Inflammatory macrophage treated with lipopolysaccharide for 4 hours (primary cell): ENCODE measurements at regions not wholly inside any gene's neighbourhood (a gene's known extent, or its start where the extent isn't known, plus 50 kb on each side); places are given as distances from the start of the nearest gene placed in this dataset.

Source experiments
- DNase-seq: peaks from one replicate; pipeline ENCODE4 v3.0.0-alpha.2; 2020

DNA sequence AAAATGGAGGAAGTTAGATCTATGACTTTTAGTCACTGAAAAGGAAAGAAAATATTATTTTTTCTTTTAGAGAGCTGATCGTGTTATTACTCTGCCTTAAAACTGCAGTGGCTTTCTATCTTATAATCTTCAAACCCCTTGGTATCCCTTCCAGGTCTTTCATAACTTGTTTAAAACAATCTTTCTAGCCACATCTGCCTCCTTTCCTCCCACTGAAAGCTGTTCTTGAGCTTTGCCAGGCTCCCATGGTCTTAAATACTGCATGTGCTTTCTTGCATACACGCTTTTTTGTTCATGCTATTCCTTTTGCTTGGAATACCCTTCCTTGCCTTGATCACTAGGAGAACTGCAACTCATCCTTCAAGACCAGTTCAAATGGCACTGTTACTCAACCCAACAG is 65.9 kb upstream of the GADD45A start:
- DNase-seq, result no peak

DNA sequence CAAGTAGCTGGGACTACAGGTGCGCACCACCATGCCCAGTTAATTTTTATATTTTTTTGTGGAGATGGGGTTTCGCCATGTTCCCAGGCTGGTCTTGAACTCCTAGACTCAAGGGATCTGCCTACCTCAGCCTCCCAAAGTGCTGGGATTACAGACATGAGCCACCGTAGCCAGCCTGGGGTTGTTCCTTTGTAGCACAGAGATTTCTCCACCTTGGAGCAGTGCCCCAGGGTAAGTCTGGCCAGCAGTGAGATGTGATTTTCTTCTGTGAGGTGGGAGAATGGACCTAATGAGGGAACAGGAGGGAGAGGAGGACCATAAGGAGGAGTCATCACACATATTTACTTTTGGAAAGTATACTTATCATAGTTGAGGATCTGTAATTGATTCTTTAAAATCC is 61.1 kb upstream of the GADD45A start:
- DNase-seq, result no peak

DNA sequence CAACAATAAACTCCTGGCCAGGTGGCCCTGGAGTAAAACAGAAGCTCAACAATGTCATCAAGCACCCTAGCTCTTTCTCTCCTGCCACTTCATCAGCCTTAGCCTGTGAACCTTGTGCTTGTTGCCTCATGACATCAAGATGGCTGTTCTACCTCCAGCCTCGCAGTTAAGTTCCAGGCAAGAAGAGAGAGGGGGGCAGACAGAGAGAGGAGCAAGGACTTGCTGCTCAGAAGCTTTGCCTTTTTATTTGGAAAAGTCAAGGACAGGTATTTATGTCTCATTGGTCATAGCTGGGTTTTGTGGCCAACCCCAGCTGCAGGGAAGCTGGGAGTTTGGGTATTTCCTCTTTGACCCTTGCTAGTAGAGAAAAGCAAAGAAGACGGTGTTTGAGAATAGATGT is 60.3 kb upstream of the GADD45A start:
- no peak for DNase-seq

DNA sequence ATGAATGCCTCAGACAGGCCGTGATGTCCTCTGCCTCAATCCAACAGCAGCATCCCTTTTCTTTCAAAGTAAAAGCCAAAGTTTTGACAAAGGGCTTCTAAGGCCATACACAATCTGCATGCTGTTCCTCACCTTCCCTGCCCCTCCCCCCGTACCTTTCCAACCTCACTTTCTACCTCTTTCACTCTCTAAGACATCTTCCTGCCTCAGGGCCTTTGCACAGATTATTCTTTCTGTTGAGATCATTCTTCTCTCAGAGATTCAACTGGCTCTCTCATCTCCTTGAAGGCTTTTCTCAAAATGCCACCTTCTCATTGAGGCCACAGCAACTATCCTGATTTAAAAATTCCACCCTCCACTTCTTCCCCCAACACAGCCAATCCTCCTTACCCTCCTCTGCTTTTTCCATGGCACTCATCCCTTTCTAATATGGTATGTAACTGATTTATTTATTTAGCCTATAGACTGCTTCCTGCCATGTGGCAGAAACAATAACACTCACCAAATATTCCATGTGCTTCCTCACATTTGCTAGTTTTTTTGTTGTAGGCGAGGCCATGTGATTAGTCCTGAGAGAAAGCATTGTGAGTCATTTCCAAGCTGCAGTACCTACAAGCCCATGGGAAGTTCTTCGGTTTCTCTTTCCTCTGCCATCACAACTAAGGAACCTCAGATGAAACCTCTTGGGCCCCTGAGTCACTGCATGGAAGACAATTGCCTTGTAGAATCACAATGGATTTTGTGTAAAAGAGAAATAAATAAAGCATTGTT is 58.7 kb upstream of the GADD45A start:
- DNase-seq, result peak; percentile 80

DNA sequence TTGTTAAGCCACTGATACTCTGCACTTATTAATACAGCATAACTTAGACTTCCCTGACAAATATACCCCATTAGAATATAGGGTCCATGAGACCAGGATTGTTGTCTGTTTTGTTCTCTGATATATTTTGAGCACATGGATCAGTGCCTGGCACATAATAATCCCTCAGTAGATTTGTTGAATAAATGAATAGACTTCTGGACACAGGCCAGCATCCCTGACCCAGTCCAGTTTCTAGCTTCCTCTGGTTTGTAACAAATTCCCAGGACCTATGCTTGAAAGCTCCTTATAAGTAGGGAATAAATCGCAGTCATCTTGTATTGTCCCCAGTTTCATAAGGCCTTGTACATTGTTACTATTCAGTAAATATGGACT is 58.2 kb upstream of the GADD45A start:
- DNase-seq, result no peak

DNA sequence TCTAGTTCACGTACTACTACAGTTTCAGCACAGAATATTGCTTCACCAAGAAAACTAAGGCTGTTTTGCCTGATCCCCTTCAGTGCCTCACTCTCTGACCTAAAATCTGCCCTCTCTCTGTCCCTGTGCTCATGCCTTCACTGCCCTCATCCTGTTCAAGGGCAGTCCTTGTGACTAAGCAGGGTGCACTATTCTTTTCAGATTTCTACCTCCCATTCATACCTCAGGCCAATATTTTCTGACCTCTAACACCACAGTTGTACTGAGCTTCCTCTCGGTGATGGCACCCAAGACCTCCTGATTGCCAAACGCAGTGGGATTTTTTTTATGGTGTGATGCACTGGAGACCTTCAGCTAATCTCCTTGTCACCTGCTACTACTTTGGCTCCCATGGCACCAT is 57.7 kb upstream of the GADD45A start:
- no peak for DNase-seq

DNA sequence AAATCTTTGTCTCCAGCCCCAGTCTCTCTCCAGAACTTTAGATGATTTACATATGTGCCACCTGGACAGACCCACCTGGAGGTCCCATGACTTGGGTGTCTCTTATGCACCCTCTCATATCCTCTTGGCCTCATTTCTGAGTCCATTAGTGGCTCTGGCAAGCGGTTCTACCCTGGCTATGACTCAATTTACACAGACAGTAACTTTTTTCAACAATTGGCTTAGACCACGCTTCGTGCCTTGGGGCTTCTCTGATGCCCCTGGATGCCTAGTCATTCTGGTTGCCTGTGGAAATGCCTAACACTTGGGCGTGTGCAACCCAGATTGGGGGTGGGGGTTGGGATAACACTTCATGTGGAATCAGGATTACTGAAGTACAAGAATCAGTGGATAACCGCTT is 57.1 kb upstream of the GADD45A start:
- no peak for DNase-seq

DNA sequence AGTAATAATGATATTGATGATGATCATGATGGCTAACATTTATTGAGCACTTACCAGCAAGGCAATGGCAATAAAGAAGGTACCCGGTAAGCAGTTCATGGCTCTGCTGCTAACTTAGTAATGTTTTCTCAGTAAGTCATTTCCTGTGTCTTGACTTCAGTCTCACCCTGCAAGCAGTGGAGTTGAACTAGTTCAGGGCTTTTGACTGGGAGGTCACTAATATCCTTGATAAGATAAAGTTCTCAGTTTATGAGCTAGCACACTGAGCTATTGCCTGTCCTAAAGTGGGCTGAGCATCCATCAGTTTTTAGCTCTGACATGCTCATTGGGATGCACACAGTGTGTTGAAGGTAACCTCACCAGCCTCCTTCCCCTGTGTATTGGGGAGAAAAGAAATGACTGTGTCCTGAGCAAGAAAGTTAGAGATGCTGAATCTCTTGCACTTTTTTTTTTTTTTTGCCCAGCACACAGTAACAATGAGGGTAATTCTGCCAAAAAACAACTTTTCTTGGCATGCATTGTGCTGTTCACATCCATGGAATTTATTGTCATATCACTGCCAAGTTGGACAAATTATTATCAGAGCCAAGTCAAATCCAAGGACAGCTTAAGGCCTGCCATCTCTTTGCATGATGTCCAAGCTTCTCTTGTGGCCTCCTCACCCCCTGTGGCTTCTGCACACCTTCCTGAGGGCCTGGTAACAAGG is 55.5 kb upstream of the GADD45A start:
- DNase-seq, result no peak

DNA sequence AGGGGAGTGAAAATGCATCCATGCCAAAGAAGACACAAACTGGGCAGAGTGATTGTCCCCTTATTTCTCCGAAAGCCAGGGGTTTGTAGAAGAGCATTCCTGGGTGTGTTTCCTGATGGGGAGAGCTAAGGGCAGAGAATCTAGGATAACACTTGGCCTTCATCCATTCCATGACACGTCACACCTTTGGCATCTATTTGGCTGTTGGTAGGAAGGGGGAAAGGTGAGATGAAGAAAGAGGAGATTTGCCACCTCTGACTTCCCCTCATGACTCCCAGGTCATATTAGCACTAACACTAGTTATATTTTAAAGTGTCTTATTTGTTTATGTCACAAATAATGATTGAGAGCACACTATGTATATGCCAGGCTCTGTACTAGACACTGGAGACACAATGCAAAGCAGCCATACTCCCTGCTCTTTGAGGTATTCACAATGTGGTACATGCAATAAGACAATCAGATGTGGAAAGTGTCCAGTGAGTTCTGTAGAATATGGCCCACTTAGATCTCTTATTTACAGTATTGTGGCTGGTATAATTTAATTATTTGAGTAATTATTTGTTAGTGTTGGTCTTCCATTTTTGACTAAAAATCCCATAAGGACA is 54.5 kb upstream of the GADD45A start:
- DNase-seq, result no peak

DNA sequence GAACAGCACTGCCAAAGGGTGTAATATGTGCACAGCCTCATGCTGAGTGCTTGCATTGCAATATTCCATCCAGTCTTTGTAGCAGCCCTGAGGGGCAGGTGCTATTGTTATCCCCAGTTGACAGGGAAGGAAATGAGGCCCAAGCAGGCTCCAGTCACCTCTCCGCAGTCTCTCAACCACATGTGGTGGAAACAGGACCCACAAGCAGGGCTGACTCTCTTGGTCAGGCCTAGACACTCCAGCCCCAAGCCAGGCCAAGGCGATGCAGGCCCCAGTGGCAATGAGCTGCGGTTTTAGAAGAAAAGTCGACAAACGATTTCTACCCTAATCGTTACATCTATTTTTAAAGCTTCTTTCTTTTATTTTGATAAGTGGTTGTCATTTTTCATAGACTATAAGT is 52.6 kb upstream of the GADD45A start:
- DNase-seq, result no peak

DNA sequence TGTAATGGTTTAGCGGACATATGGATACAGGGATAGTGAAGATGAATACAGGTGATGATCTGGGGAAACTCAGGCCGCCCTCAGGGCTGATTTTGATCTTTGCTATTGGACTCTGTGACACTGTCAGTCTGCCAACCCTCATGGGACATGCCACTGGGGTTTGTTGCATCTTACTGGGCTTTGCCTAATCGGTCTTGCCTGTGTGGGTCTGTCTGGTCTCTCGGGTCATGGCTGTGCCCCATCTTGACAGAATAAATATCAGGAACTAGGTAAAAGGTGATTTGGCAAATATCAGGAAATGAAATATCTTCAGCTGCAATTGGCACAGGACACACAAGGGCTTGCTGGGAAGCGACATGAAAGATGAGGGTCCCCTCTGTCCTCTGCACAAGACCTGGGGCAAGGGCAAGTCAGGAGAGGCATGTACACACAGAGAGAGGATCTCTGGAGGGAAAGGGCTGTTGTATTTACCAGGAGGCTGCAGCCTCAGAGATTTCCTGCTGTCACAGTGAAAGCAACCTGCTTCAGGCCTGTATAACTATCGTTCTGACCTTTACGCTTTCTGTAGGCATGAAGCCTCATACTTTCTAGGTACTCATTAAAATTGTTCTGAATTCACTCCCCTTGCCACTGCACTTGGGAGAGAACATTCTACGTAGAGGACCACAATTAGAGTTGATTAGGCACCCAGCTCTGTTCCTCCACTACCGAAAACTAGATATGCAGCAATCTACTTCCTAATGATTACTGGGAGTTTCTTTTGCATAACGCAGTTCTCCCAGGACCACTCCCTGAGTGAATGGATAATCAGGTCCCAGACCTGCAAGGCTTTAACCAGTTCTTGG is 52.0 kb upstream of the GADD45A start:
- DNase-seq, result no peak

DNA sequence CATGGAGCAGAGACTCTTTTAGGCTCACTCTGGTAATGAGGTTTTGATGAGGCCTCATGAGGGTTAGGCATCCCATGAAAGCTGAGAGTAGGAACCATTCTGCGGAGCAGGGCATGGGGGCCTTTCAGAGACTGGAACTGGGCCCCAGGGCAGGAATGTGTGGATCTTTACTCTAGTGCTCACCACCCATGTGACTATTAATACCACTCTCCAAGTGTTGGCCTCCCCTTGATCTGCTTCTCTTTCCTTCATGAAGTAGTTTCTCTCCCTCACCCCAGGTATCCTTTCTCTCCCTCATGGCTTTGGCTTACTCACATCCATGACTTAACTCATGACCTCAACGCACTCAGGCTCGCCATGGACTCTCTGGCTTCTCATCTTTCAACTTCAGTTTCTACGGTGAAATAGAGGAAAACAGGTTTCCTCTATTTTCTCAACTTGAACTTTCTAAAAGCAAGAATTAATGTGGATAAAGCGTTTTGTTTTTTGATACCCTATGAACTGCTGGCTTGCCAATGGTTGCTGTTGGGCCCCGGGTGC is 50.5 kb upstream of the GADD45A start:
- no peak for DNase-seq

DNA sequence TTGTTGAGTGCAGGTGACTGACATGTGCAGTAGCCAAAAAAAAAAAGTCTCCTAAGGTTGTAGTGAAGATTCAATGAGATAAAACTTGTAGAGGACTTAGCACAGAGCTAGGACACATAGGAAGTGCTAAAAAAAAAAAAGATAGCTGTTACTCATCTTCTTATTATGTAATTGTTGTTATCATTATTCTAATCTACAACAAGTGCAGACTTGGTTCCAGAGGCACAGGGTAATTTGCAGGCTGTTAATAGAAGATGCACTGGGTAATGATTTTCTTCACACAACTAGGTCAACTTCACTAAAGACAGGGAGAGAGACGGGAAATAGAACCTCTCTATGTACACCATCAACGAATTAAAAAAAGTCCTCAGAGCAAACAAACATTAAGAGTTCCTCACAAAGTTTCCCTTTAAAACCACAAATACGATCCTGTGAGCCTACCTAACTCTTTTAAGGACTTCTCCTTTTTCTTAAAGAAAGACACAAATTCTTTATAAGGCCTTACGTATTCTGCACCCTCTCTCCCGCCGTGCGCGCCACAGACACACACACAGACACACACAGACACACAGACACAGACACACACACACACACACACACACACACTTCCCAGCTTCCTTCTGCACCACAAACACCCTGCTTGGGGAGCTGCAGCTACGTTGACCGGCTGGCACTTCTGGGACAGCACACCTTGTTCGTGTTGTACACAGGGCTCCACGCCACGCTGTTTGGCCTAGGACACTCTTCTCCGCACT is 49.8 kb upstream of the GADD45A start:
- no peak for DNase-seq
